Esophagus (tissue), 2 donors: ENCODE measurements at regions not wholly inside any gene's neighbourhood (a gene's known extent, or its start where the extent isn't known, plus 50 kb on each side); places are given as distances from the start of the nearest gene placed in this dataset.

ENCODE experiments used
- H3K27ac ChIP-seq, 2 donors: one replicate each; pipeline ENCODE4 v1.5.1; 2013; ENCODE audit warnings: low read depth in 2 of 2, mild to moderate bottlenecking in 2 of 2, inconsistent platforms in 1 of 2, low read length in 1 of 2, moderate library complexity in 1 of 2
- H3K27me3 ChIP-seq, 2 donors: one replicate each; pipeline ENCODE4 v1.6.1; 2013; ENCODE audit warnings: low read length in 2 of 2, control low read depth in 1 of 2, mild to moderate bottlenecking in 1 of 2; ENCODE audit not compliant: insufficient read depth in 2 of 2, control insufficient read depth in 1 of 2
- H3K36me3 ChIP-seq, 2 donors: one replicate each; pipeline ENCODE4 v1.6.1; 2013; ENCODE audit warnings: low read length in 1 of 2; ENCODE audit not compliant: control insufficient read depth in 2 of 2, insufficient read depth in 2 of 2
- H3K4me1 ChIP-seq, 2 donors: one replicate each; pipeline ENCODE4 v1.6.1; 2013; ENCODE audit warnings: low read length in 1 of 2; ENCODE audit not compliant: control insufficient read depth in 2 of 2, insufficient read depth in 2 of 2
- H3K4me3 ChIP-seq, 2 donors: one replicate each; pipeline ENCODE4 v1.5.1; 2013; ENCODE audit warnings: low read length in 2 of 2, mild to moderate bottlenecking in 2 of 2, low read depth in 1 of 2, moderate library complexity in 1 of 2
- H3K9me3 ChIP-seq, 2 donors: one replicate each; pipeline ENCODE4 v1.6.1; 2013; ENCODE audit warnings: mild to moderate bottlenecking in 2 of 2, low read depth in 1 of 2, low read length in 1 of 2, moderate library complexity in 1 of 2; ENCODE audit not compliant: control insufficient read depth in 2 of 2, insufficient read depth in 1 of 2
- WGBS, 2 donors: extraction: QIAGEN DNeasy Blood & Tissue Kit; methylation state at CpG; one replicate each; pipeline ENCODE4 v1.1.7; 2013; 5-methylcytosine and 5-hydroxymethylcytosine counted together
- donor health status: healthy with polysubstance abuse.
- donor health status: Bipolar disorder and iron deficiency.

DNA sequence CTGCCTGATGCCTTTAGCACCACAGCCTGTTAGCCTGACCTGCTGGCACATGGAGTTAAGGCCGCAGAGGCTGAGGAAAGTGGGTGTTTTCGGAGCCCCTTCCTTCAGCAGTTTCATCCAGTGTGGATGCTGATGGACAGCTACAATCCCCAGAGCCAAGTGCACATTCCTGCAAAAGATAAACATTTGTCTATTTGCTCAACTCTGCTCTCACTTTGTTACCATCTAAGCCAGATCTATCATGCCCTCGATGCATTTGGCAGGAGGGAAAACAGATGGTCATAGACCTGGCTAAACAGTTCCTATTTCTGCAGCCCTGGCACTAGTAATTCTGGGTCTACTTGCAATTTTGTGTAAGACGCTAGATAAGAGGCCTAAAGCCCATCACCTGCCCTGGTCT lies 312.9 kb upstream of the RASGRP1 start:
- Histone ChIP-seq H3K4me1 (peaks cover 2% of the 10 kb centered on the region in 2 donors), H3K9me3 (no peaks in the 10 kb centered on the region), H3K4me3 (no peak overlapping the region), H3K27me3 (no peaks in the 10 kb centered on the region), H3K27ac (no peak overlapping the region), H3K36me3 (no peaks in the 10 kb centered on the region)
- 60 to 63% methylated on average over 4 of the region's 4 CpGs for WGBS, 2 donors

DNA sequence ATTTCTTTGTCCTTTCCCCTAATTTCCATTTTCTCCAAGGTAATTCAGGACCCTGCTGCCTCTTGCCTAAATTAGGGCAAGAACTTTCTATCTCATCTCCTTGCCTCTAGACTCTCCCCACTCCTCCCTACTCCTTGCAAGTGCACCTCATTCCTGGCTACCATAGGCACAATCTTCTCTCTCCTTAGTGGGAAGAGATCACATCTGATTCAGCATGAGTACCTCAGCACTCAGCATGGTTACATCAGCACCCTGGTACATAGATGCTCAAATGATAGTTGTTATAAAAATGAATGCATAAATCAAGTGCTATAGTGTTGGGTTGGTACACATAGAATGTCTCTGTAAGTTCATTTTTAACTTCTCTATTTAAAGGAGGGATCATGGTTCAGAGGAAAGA lies 313.4 kb upstream of the RASGRP1 start:
- Histone ChIP-seq H3K4me1 (peaks cover 2% of the 10 kb centered on the region in 2 donors), H3K27ac (no peak overlapping the region), H3K9me3 (no peaks in the 10 kb centered on the region), H3K36me3 (no peaks in the 10 kb centered on the region), H3K27me3 (no peaks in the 10 kb centered on the region), H3K4me3 (no peak overlapping the region)

DNA sequence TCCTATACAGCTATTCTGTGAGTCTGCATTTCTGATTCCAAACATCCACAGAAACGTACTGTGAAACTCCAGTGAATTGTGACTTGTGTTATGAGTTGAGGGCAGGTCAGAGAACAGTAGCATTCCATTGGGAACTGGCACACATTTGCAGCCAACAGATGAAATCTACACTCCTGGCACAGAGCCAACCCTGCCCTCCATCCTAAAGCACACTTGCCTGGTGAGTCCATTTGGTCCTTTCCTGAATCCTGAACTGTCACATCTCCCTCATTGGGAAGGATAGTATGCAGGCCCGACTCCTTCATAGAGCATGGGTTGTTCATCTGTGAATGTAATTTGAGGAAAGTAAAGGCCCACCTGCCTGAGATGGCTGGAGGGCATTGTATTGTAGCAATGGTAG lies 314.3 kb upstream of the RASGRP1 start:
- H3K4me3 ChIP-seq = no peak overlapping the region
- WGBS, 2 donors = 73% methylated on average over 2 of the region's 2 CpGs
- no peaks in the 10 kb centered on the region for H3K9me3 ChIP-seq
- H3K4me1 ChIP-seq = peaks cover 2% of the 10 kb centered on the region in 2 donors
- H3K27me3 ChIP-seq = no peaks in the 10 kb centered on the region
- H3K27ac ChIP-seq = no peak overlapping the region
- H3K36me3 ChIP-seq = no peaks in the 10 kb centered on the region

GRCh38 chr15:38879909-38880471 lies 315.4 kb upstream of the RASGRP1 start:
- 71 to 76% methylated on average over 4 of the region's 4 CpGs for WGBS, 2 donors

DNA sequence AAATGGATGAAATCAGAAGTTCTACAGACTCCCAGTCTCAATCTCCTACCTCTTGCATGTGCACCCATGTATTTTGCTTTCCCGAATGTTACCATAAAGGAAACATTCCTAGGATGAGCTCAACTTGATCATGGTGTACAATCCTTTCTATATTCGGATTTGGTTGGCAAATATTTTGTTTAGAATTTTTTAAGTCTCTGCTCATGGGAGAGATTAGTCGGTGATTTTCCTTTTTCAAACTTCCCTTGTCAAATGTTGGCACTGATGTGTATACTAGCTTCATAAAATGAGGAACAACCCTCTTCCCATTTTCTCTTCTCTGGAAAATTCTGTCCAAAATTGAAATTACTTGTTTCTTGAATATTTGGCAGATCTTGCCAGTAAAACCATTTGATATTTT lies 317.6 kb upstream of the RASGRP1 start:
- no peak overlapping the region for H3K4me3 ChIP-seq
- H3K36me3 ChIP-seq = no peaks in the 10 kb centered on the region
- H3K4me1 ChIP-seq = peaks cover 0 to 2% of the 10 kb centered on the region in 2 donors
- no peak overlapping the region for H3K27ac ChIP-seq
- 44 to 58% methylated on average over 3 of the region's 3 CpGs for WGBS, 2 donors
- H3K27me3 ChIP-seq = no peaks in the 10 kb centered on the region
- no peaks in the 10 kb centered on the region for H3K9me3 ChIP-seq

More at GRCh38 chr15:38879909-38880471, 315.4 kb upstream of the RASGRP1 start:
- H3K27ac ChIP-seq = peak overlapping the region; percentile 48 to 49
- no peaks in the 10 kb centered on the region for H3K36me3 ChIP-seq
- H3K4me3 ChIP-seq = no peak overlapping the region
- no peaks in the 10 kb centered on the region for H3K9me3 ChIP-seq
- H3K4me1 ChIP-seq = peaks cover 2% of the 10 kb centered on the region in 2 donors
- no peaks in the 10 kb centered on the region for H3K27me3 ChIP-seq

DNA sequence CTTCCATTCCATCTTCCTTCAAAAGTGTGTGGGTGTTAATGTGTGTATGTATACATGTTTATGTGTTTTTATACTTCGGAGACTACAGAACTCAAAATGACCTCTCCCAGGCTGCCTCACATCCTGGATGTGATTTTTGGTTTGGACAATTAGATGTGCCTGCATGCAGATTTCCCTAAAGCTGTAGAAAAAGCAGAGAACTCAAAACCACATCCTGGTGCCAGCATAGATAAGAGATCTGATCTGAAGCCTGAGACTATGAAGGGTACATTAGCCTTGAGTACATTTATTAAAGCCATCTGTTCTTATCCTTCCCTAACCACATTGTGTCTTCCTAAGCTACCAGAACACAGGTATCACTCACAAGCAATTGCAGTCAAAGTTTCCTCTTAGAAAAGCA lies 319.4 kb upstream of the RASGRP1 start:
- no peaks in the 10 kb centered on the region for H3K36me3 ChIP-seq
- peaks cover 0 to 3% of the 10 kb centered on the region in 2 donors for H3K4me1 ChIP-seq
- no peaks in the 10 kb centered on the region for H3K27me3 ChIP-seq
- 56 to 64% methylated on average over 1 of the region's 1 CpG for WGBS, 2 donors
- no peak overlapping the region for H3K4me3 ChIP-seq
- no peaks in the 10 kb centered on the region for H3K9me3 ChIP-seq
- H3K27ac ChIP-seq = no peak overlapping the region

DNA sequence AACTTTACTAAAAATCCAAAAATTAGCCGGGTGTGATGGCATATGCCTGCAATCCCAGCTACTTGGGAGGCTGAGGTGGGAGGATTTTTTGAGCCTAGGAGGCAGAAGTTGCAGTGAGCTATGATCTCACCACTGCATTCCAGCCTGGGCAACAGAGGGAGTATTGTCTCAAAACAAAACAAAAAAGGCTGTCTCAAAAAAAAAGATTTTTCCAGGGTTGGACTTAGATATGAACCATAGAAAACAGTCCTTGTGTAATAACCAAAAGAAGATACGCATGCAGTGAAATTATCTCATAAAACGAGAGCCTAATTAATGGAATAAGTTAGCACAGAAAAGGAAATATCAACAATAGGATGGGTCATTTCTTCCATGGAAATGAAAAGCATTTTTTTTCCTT lies 320.4 kb upstream of the RASGRP1 start:
- Histone ChIP-seq H3K27me3 (no peaks in the 10 kb centered on the region), H3K36me3 (no peaks in the 10 kb centered on the region), H3K4me1 (peaks cover 0 to 3% of the 10 kb centered on the region in 2 donors), H3K27ac (no peak overlapping the region), H3K9me3 (no peaks in the 10 kb centered on the region), H3K4me3 (no peak overlapping the region)
- 68 to 79% methylated on average over 3 of the region's 3 CpGs for WGBS, 2 donors

DNA sequence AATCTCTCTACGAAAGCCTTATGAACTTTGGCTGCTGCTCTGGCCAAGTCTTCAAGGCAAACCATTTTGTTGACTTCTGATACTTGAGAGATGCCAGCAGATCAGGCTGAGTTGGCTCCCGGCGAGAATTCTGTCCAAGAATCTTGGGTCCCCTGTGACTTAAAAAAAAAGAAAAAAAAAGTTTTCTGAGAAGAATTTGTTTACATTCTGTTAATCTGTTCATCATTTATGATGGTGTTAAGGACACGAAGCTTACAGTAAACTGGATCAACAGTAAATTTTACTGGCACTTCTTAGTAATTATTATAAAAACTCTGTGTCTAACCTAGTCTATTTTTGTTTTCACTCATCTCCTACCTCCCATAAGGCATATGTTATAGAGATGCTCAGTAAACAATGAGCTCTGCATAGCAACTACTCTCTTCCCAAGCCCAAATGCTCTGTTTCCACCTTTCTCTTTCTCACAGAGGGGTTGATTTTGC lies 320.9 kb upstream of the RASGRP1 start:
- WGBS, 2 donors = 40 to 45% methylated on average over 4 of the region's 4 CpGs
- Histone ChIP-seq H3K27ac (peak overlapping the region in 1 of 2 donors; percentile 59), H3K9me3 (no peaks in the 10 kb centered on the region), H3K4me3 (no peak overlapping the region), H3K36me3 (no peaks in the 10 kb centered on the region), H3K4me1 (peaks cover 0 to 3% of the 10 kb centered on the region in 2 donors), H3K27me3 (no peaks in the 10 kb centered on the region)

GRCh38 chr15:38886315-38887163 lies 321.9 kb upstream of the RASGRP1 start:
- no peak overlapping the region for H3K4me3 ChIP-seq
- 87 to 90% methylated on average over 2 of the region's 2 CpGs for WGBS, 2 donors
- peak overlapping the region in 1 of 2 donors; percentile 37 for H3K27ac ChIP-seq
- no peaks in the 10 kb centered on the region for H3K27me3 ChIP-seq
- H3K9me3 ChIP-seq = no peaks in the 10 kb centered on the region
- peaks cover 0 to 3% of the 10 kb centered on the region in 2 donors for H3K4me1 ChIP-seq
- H3K36me3 ChIP-seq = no peaks in the 10 kb centered on the region
